ENCODE measurements at regions not wholly inside any gene's neighbourhood (a gene's known extent, or its start where the extent isn't known, plus 50 kb on each side); places are given as distances from the start of the nearest gene placed in this dataset.
"Not testable (repeated sequence)": the region's sequence is repeated elsewhere in the genome, so short reads cannot be mapped to it uniquely, and the experiment has no call there.

GRCh38 chr2:180312542-180312941 is 305.4 kb upstream of the CWC22 start:
- no peak for DNase-seq (ENCODE audit: low spot score)
- intact Hi-C loops (cut with DNase I), result no loop called here

GRCh38 chr2:180307096-180307495 is 300.0 kb upstream of the CWC22 start:
- no peak for DNase-seq (ENCODE audit: low spot score)
- intact Hi-C loops (cut with DNase I), result no loop called here

GRCh38 chr2:180306346-180306745 is 299.2 kb upstream of the CWC22 start:
- DNase-seq (ENCODE audit: low spot score), result no peak
- intact Hi-C loops (cut with DNase I), result no loop called here

GRCh38 chr2:180291552-180292421 is 284.7 kb upstream of the CWC22 start:
- no peak for DNase-seq (ENCODE audit: low spot score)
- intact Hi-C loops (cut with DNase I), result no loop called here

- DNase-seq (ENCODE audit: low spot score), result no peak
- intact Hi-C loops (cut with DNase I), result no loop called here
Measured at GRCh38 chr2:180291060-180291459, 284.0 kb upstream of the CWC22 start.

GRCh38 chr2:180289627-180290026 is 282.5 kb upstream of the CWC22 start:
- no peak for DNase-seq (ENCODE audit: low spot score)
- intact Hi-C loops (cut with DNase I), result no loop called here

GRCh38 chr2:180279581-180279980 is 272.5 kb upstream of the CWC22 start:
- intact Hi-C loops (cut with DNase I), result no loop called here
- no peak for DNase-seq (ENCODE audit: low spot score)

GRCh38 chr2:180276733-180277132 is 269.6 kb upstream of the CWC22 start:
- DNase-seq (ENCODE audit: low spot score), result no peak
- intact Hi-C loops (cut with DNase I), result no loop called here

GRCh38 chr2:180268006-180268405 is 260.9 kb upstream of the CWC22 start:
- DNase-seq (ENCODE audit: low spot score), result no peak
- intact Hi-C loops (cut with DNase I), result no loop called here

GRCh38 chr2:180261976-180262375 is 254.9 kb upstream of the CWC22 start:
- intact Hi-C loops (cut with DNase I), result no loop called here
- no peak for DNase-seq (ENCODE audit: low spot score)

- intact Hi-C loops (cut with DNase I), result no loop called here
- no peak for DNase-seq (ENCODE audit: low spot score)
Measured at GRCh38 chr2:180258579-180258978, 251.5 kb upstream of the CWC22 start.

- intact Hi-C loops (cut with DNase I), result no loop called here
- no peak for DNase-seq (ENCODE audit: low spot score)
Measured at GRCh38 chr2:180258041-180258537, 251.0 kb upstream of the CWC22 start.

- intact Hi-C loops (cut with DNase I), result no loop called here
- DNase-seq (ENCODE audit: low spot score), result no peak
Measured at GRCh38 chr2:180257247-180257646, 250.2 kb upstream of the CWC22 start.

GRCh38 chr2:180255981-180256380 is 248.9 kb upstream of the CWC22 start:
- intact Hi-C loops (cut with DNase I), result no loop called here

GRCh38 chr2:180254872-180255271 is 247.8 kb upstream of the CWC22 start:
- no peak for DNase-seq (ENCODE audit: low spot score)
- intact Hi-C loops (cut with DNase I), result no loop called here

More at GRCh38 chr2:180255981-180256380, 248.9 kb upstream of the CWC22 start:
- no peak for DNase-seq (ENCODE audit: low spot score)

GRCh38 chr2:180247658-180248057 is 240.6 kb upstream of the CWC22 start:
- no peak for DNase-seq (ENCODE audit: low spot score)
- intact Hi-C loops (cut with DNase I), result no loop called here

- DNase-seq (ENCODE audit: low spot score), result no peak
- intact Hi-C loops (cut with DNase I), result no loop called here
Measured at GRCh38 chr2:180246268-180246667, 239.2 kb upstream of the CWC22 start.

GRCh38 chr2:180240774-180241173 is 233.7 kb upstream of the CWC22 start:
- intact Hi-C loops (cut with DNase I), result no loop called here
- DNase-seq (ENCODE audit: low spot score), result no peak

- intact Hi-C loops (cut with DNase I), result no loop called here
Measured at GRCh38 chr2:180238729-180239128, 231.6 kb upstream of the CWC22 start.

GRCh38 chr2:180236061-180236460 is 229.0 kb upstream of the CWC22 start:
- DNase-seq (ENCODE audit: low spot score); intact Hi-C loops (cut with DNase I): not testable (repeated sequence)

More at GRCh38 chr2:180238729-180239128, 231.6 kb upstream of the CWC22 start:
- DNase-seq (ENCODE audit: low spot score), result no peak

GRCh38 chr2:180235506-180235905 is 228.4 kb upstream of the CWC22 start:
- DNase-seq (ENCODE audit: low spot score); intact Hi-C loops (cut with DNase I): not testable (repeated sequence)

Measured in posterior vena cava (tissue), 2 donors.